H9 (cell line): ENCODE measurements at regions not wholly inside any gene's neighbourhood (a gene's known extent, or its start where the extent isn't known, plus 50 kb on each side); places are given as distances from the start of the nearest gene placed in this dataset.
"Not testable (repeated sequence)": the region's sequence is repeated elsewhere in the genome, so short reads cannot be mapped to it uniquely, and the experiment has no call there.

ENCODE experiments used
- DNase-seq: peaks from one replicate; pipeline ENCODE4 v3.0.0-alpha.2; 2017
- H2AFZ ChIP-seq: one replicate; pipeline ENCODE4 v1.6.1; 2013; ENCODE audit warnings: mild to moderate bottlenecking, low read length, control low read depth, moderate library complexity
- H2AK5ac ChIP-seq: 2 replicates; pipeline ENCODE4 v1.6.1; 2013; ENCODE audit warnings: low read length, control low read depth, mixed read lengths; ENCODE audit not compliant: insufficient read length
- H2BK120ac ChIP-seq: one replicate; pipeline ENCODE4 v1.6.1; 2013; ENCODE audit warnings: low read depth, mild to moderate bottlenecking, low read length, control low read depth, inconsistent platforms; ENCODE audit not compliant: poor library complexity, severe bottlenecking
- H2BK12ac ChIP-seq: 2 replicates; pipeline ENCODE4 v1.6.1; 2013; ENCODE audit warnings: low read length, control low read depth, mixed read lengths, low read depth; ENCODE audit not compliant: insufficient read length
- H2BK15ac ChIP-seq: 2 replicates; pipeline ENCODE4 v1.6.1; 2013; ENCODE audit warnings: low read depth, low read length, control low read depth
- H2BK20ac ChIP-seq: one replicate; pipeline ENCODE4 v1.6.1; 2013; ENCODE audit warnings: low read depth, mild to moderate bottlenecking, low read length, control low read depth, inconsistent platforms; ENCODE audit not compliant: poor library complexity, severe bottlenecking
- H2BK5ac ChIP-seq: 2 replicates; pipeline ENCODE4 v1.6.1; 2013; ENCODE audit warnings: low read length, control low read depth, mixed read lengths; ENCODE audit not compliant: insufficient read length
- H3K14ac ChIP-seq: 2 replicates; pipeline ENCODE4 v1.6.1; 2013; ENCODE audit warnings: low read length, control low read depth; ENCODE audit not compliant: insufficient read depth
- H3K18ac ChIP-seq: 2 replicates; pipeline ENCODE4 v1.6.1; 2013; ENCODE audit warnings: low read depth, mild to moderate bottlenecking, mixed read lengths, low read length, control low read depth; ENCODE audit not compliant: insufficient read length
- H3K23ac ChIP-seq: 2 replicates; pipeline ENCODE4 v1.6.1; 2013; ENCODE audit warnings: low read length, control low read depth, mixed read lengths, low read depth; ENCODE audit not compliant: insufficient read length
- H3K23me2 ChIP-seq: 2 replicates; pipeline ENCODE4 v1.6.1; 2013; ENCODE audit warnings: low read depth, mild to moderate bottlenecking, mixed read lengths, low read length, control low read depth; ENCODE audit not compliant: insufficient read length, poor library complexity, severe bottlenecking
- H3K27ac ChIP-seq: 2 replicates; pipeline ENCODE4 v1.5.1; 2013; ENCODE audit warnings: low read length, control low read depth, mixed read lengths, low read depth; ENCODE audit not compliant: insufficient read length
- H3K27me3 ChIP-seq: 2 replicates; pipeline ENCODE4 v1.6.1; 2013; ENCODE audit warnings: low read length, control low read depth, inconsistent platforms; ENCODE audit not compliant: insufficient read depth
- H3K4ac ChIP-seq: 2 replicates; pipeline ENCODE4 v1.6.1; 2013; ENCODE audit warnings: low read depth, mild to moderate bottlenecking, control low read depth, inconsistent platforms, low read length, moderate library complexity
- H3K4me1 ChIP-seq: 2 replicates; pipeline ENCODE4 v1.6.1; 2013; ENCODE audit warnings: low read length, control low read depth, inconsistent platforms; ENCODE audit not compliant: insufficient read depth
- H3K4me2 ChIP-seq: 2 replicates; pipeline ENCODE4 v1.6.1; 2013; ENCODE audit warnings: low read length, control low read depth, mixed read lengths; ENCODE audit not compliant: insufficient read length, insufficient read depth
- H3K56ac ChIP-seq: 2 replicates; pipeline ENCODE4 v1.6.1; 2013; ENCODE audit warnings: low read depth, mild to moderate bottlenecking, mixed read lengths, low read length, control low read depth; ENCODE audit not compliant: insufficient read length
- H3K79me1 ChIP-seq: 2 replicates; pipeline ENCODE4 v1.6.1; 2013; ENCODE audit warnings: low read depth, mild to moderate bottlenecking, moderate library complexity, low read length, control low read depth, inconsistent platforms; ENCODE audit not compliant: insufficient read depth, poor library complexity, severe bottlenecking
- H3K79me2 ChIP-seq: 2 replicates; pipeline ENCODE4 v1.6.1; 2013; ENCODE audit warnings: low read length, control low read depth, inconsistent platforms; ENCODE audit not compliant: insufficient read depth
- H3K9ac ChIP-seq: 2 replicates; pipeline ENCODE4 v1.6.1; 2013; ENCODE audit warnings: low read length, control low read depth, mixed read lengths; ENCODE audit not compliant: insufficient read length; ENCODE audit errors: extremely low read depth
- H3K9me3 ChIP-seq: one replicate; pipeline ENCODE4 v1.6.1; 2013; ENCODE audit warnings: low read depth, low read length, inconsistent platforms; ENCODE audit not compliant: control insufficient read depth
- H3T11ph ChIP-seq: one replicate; pipeline ENCODE4 v1.6.1; 2013; ENCODE audit warnings: mild to moderate bottlenecking, low read length, control low read depth, inconsistent platforms
- H4K20me1 ChIP-seq: one replicate; pipeline ENCODE4 v1.6.1; 2013; ENCODE audit not compliant: control insufficient read depth, insufficient read length, insufficient read depth
- H4K5ac ChIP-seq: 2 replicates; pipeline ENCODE4 v1.6.1; 2013; ENCODE audit warnings: low read depth, mild to moderate bottlenecking, mixed read lengths, low read length, control low read depth; ENCODE audit not compliant: insufficient read length
- H4K8ac ChIP-seq: replicated peaks from 2 replicates; pipeline ENCODE4 v1.6.1; 2013; ENCODE audit warnings: low read length, control low read depth, mixed read lengths, low read depth; ENCODE audit not compliant: insufficient read length
- H4K91ac ChIP-seq: 2 replicates; pipeline ENCODE4 v1.6.1; 2013; ENCODE audit warnings: low read depth, mild to moderate bottlenecking, moderate library complexity, mixed read lengths, low read length, control low read depth; ENCODE audit not compliant: insufficient read length
- H3K27ac Mint-ChIP-seq, 3 experiments: 2 replicates in 2 of 3; 3 replicates in 1 of 3; pipeline ENCODE4 v1.8.0; 2020 to 2021; ENCODE audit warnings: mixed read lengths in 3 of 3, mild to moderate bottlenecking in 1 of 3, moderate library complexity in 1 of 3
- H3K27me3 Mint-ChIP-seq: 2 replicates; pipeline ENCODE4 v1.8.0; 2021; ENCODE audit warnings: low read depth, mild to moderate bottlenecking, moderate library complexity, mixed read lengths
- H3K36me3 Mint-ChIP-seq, 3 experiments: 2 replicates in 2 of 3; 3 replicates in 1 of 3; pipeline ENCODE4 v1.8.0; 2020 to 2021; ENCODE audit warnings: low read depth in 3 of 3, mixed read lengths in 3 of 3; ENCODE audit not compliant: insufficient read depth in 1 of 3
- H3K4me1 Mint-ChIP-seq, 2 experiments: 2 replicates each; pipeline ENCODE4 v1.8.0; 2020; ENCODE audit warnings: mixed read lengths in 2 of 2
- H3K4me3 Mint-ChIP-seq, 2 experiments: 2 replicates in 1 of 2; 3 replicates in 1 of 2; pipeline ENCODE4 v1.8.0; 2020 to 2021; ENCODE audit warnings: mild to moderate bottlenecking in 2 of 2, mixed read lengths in 2 of 2, moderate library complexity in 1 of 2
- H3K9me3 Mint-ChIP-seq, 2 experiments: 2 replicates in 1 of 2; 3 replicates in 1 of 2; pipeline ENCODE4 v1.8.0; 2020; ENCODE audit warnings: mild to moderate bottlenecking in 2 of 2, mixed read lengths in 2 of 2, moderate library complexity in 1 of 2
- CTCF ChIP-seq: fragments of 200-600 bp; sonication (generic); conservative IDR thresholded peaks from 3 replicates; pipeline ENCODE4 v1.8.0; 2021; ENCODE audit warnings: antibody characterized with exemption, mild to moderate bottlenecking
- WGBS: extraction: QIAGEN DNeasy Blood & Tissue Kit; methylation state at CpG from one replicate; pipeline ENCODE4 v1.1.7; 2013; ENCODE audit warnings: missing lambda C conversion rate, low lambda C conversion rate, mixed read lengths; ENCODE audit not compliant: insufficient read length; ENCODE audit errors: extremely low coverage; 5-methylcytosine and 5-hydroxymethylcytosine counted together

GRCh38 chr2:187658952-187659525 is 104.8 kb upstream of the TFPI start:
- Histone ChIP-seq H3K23ac (no peak overlapping the region), H2BK120ac (no peak overlapping the region), H2BK5ac (no peak overlapping the region), H2AK5ac (no peak overlapping the region), H3K4me2 (no peak overlapping the region), H3K23me2 (no peaks in the 10 kb centered on the region), H2BK15ac (no peak overlapping the region), H2AFZ (no peak overlapping the region), H4K20me1 (no peaks in the 10 kb centered on the region), H4K8ac (no peak overlapping the region), H3K18ac (no peak overlapping the region), H3K27me3 (no peaks in the 10 kb centered on the region), H3K79me1 (no peaks in the 10 kb centered on the region), H4K5ac (no peak overlapping the region), H3K79me2 (no peaks in the 10 kb centered on the region), H3K9me3 (no peaks in the 10 kb centered on the region), H3T11ph (no peak overlapping the region), H3K4me1 (peaks cover 4% of the 10 kb centered on the region; the same call in 1 of the 2 replicates), H2BK20ac (no peak overlapping the region), H3K27ac (no peak overlapping the region), H3K56ac (no peak overlapping the region), H3K14ac (no peak overlapping the region), H3K4ac (no peak overlapping the region), H2BK12ac (no peak overlapping the region), H4K91ac (no peak overlapping the region), H3K9ac (no peak overlapping the region)
- Mint-ChIP-seq H3K4me1 (peaks cover 6 to 46% of the 10 kb centered on the region in 2 experiments), H3K36me3 (peaks cover 6 to 38% (median 6%) of the 10 kb centered on the region in 3 experiments; a peak in 6 of 7 replicates), H3K9me3 (peaks cover 5 to 7% of the 10 kb centered on the region in 2 experiments; a peak in 3 of 5 replicates), H3K27me3 (no peaks in the 10 kb centered on the region), H3K27ac (no peak overlapping the region), H3K4me3 (no peak overlapping the region)
- no CpG with 5 or more reads among the region's 5 CpGs for WGBS
- DNase-seq: peak; percentile 79
- peak; percentile 76 for TF ChIP-seq CTCF

GRCh38 chr2:187676050-187676449 is 121.8 kb upstream of the TFPI start:
- peak overlapping the region; percentile 21 to 90; a peak in 2 of 5 replicates for H3K4me3 Mint-ChIP-seq
- H3K27me3 Mint-ChIP-seq: not testable (repeated sequence)

More at GRCh38 chr2:187676050-187676449, 121.8 kb upstream of the TFPI start:
- not testable (repeated sequence) for H2BK20ac ChIP-seq, H3K14ac ChIP-seq, H3K9me3 ChIP-seq, H3K23ac ChIP-seq, H2BK5ac ChIP-seq, H3K9ac ChIP-seq, H3K27ac ChIP-seq, H3K18ac ChIP-seq, H4K20me1 ChIP-seq, H3K4me1 ChIP-seq, H3K56ac ChIP-seq, H2BK12ac ChIP-seq, H3K4ac ChIP-seq, H3T11ph ChIP-seq, H4K8ac ChIP-seq, H3K27me3 ChIP-seq, H2AFZ ChIP-seq, H4K5ac ChIP-seq, H3K79me1 ChIP-seq, H4K91ac ChIP-seq, H2AK5ac ChIP-seq, H2BK120ac ChIP-seq, H2BK15ac ChIP-seq, H3K23me2 ChIP-seq
- Mint-ChIP-seq H3K36me3 (peaks cover 22 to 39% (median 25%) of the 10 kb centered on the region in 3 experiments), H3K9me3 (peaks cover 16% of the 10 kb centered on the region in 2 experiments), H3K4me1 (peaks cover 36 to 71% of the 10 kb centered on the region in 2 experiments), H3K27ac (peak overlapping the region in 1 of 3 experiments; percentile 97; a peak in 3 of 7 replicates)
- Histone ChIP-seq H3K4me2 (peak overlapping the region; percentile 28), H3K79me2 (peaks cover 11% of the 10 kb centered on the region; the same call in 1 of the 2 replicates)
- peak; percentile 69 for DNase-seq
- WGBS: no CpG with 5 or more reads among the region's 2 CpGs
